ENCODE measurements at regions not wholly inside any gene's neighbourhood (a gene's known extent, or its start where the extent isn't known, plus 50 kb on each side); places are given as distances from the start of the nearest gene placed in this dataset.
"Not testable (repeated sequence)": the region's sequence is repeated elsewhere in the genome, so short reads cannot be mapped to it uniquely, and the experiment has no call there.

DNA sequence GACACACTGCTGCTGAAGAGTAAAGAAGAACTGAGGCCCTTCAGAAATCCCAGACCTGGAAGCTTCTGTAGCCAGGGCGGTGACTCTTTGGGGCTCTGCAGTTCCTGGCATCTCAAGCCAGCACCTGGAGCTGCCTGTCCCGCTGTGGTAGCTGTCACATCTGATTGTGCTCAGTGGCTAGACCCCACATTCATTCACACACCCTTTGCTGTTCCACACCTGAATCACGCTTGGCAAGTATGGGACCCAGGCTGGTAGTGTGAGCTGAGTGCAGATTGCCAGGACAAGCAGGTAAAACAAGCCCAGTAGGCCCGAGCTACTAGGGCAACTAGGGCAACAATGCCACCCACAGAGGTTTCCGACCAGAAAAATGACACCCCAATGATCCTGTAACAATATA is 218.2 kb downstream of the VGLL3 start:
- DNase-seq (ENCODE audit: low read depth, low spot score), result no peak
- Histone ChIP-seq H3K27me3 (ENCODE audit: control insufficient read depth, insufficient read depth, low read length) (no peaks in the 10 kb centered on the region), H3K27ac (ENCODE audit: low read length) (no peak overlapping the region), H3K4me1 (ENCODE audit: control insufficient read depth, insufficient read depth, low read length) (no peaks in the 10 kb centered on the region), H3K4me3 (ENCODE audit: low read length) (no peak overlapping the region), H3K9me3 (ENCODE audit: control insufficient read depth, insufficient read depth, low read length) (no peaks in the 10 kb centered on the region), H3K36me3 (ENCODE audit: control insufficient read depth, insufficient read depth, low read length) (no peaks in the 10 kb centered on the region)
- no CpG with 5 or more reads among the region's 5 CpGs for WGBS (ENCODE audit: insufficient coverage, insufficient read length)

DNA sequence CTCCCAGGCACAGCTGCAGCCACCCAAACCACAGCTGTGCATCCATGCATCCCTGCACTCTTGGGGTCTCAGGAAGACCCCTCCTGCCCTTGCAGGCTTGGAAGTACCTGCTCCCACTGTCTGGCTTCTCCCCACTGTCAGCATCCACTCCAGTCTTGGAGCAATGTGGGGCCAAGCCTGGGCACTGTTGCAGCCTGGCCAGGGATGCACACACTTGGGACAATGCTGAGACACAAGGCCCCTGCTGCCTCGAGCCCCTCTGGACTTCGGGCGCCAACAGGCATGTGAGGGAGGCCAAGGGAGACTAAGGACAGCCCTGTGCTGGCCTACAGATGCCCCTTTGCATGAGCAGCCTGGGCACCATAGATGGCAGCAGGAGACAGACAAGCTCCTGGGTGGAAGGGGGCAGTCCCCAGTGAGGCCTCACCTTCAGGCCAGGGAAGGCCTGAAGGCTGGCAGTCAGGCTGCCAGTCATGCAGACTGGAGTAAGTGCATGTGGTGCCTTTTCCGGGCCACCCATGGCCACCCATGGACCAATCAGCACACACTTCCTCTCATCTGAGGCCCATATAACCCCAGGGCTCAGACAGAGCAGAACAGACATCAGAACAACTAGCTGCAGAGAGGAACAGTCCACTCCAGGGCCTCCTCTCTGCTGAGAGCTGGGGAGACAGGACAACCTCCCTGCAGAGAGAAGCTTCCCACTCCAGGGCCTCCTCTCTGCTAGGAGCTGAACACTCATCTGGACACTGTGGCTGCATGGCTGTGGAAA is 219.0 kb downstream of the VGLL3 start:
- DNase-seq (ENCODE audit: low read depth, low spot score), result no peak
- Histone ChIP-seq H3K4me1 (ENCODE audit: control insufficient read depth, insufficient read depth, low read length) (no peaks in the 10 kb centered on the region), H3K9me3 (ENCODE audit: control insufficient read depth, insufficient read depth, low read length) (no peaks in the 10 kb centered on the region), H3K27ac (ENCODE audit: low read length) (no peak overlapping the region), H3K36me3 (ENCODE audit: control insufficient read depth, insufficient read depth, low read length) (no peaks in the 10 kb centered on the region), H3K27me3 (ENCODE audit: control insufficient read depth, insufficient read depth, low read length) (no peaks in the 10 kb centered on the region), H3K4me3 (ENCODE audit: low read length) (no peak overlapping the region)
- no CpG with 5 or more reads among the region's 4 CpGs for WGBS (ENCODE audit: insufficient coverage, insufficient read length)

DNA sequence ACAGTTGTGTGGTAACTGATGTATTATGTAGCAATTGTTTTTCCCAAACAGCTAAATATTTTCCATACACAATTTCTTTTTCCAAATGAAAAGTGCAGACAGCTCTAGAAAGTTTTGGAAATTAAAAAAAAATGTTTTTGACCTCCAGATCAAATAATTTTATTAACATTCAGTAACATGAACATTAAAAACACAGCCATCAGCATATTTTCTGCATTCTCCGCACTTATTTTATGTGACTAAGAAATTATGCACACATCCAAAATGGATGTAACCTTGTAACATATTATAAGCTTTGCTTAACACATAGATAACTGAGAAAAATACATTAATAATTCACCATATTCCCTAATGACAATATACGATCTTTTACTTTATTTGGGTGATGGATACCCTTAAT is 224.6 kb downstream of the VGLL3 start:
- Histone ChIP-seq H3K4me1 (ENCODE audit: control insufficient read depth, insufficient read depth, low read length) (no peaks in the 10 kb centered on the region), H3K27me3 (ENCODE audit: control insufficient read depth, insufficient read depth, low read length) (no peaks in the 10 kb centered on the region), H3K27ac (ENCODE audit: low read length) (no peak overlapping the region), H3K36me3 (ENCODE audit: control insufficient read depth, insufficient read depth, low read length) (no peaks in the 10 kb centered on the region), H3K4me3 (ENCODE audit: low read length) (no peak overlapping the region), H3K9me3 (ENCODE audit: control insufficient read depth, insufficient read depth, low read length) (no peaks in the 10 kb centered on the region)
- DNase-seq (ENCODE audit: low read depth, low spot score), result no peak
- WGBS (ENCODE audit: insufficient coverage, insufficient read length), result no CpG with 5 or more reads among the region's 2 CpGs

DNA sequence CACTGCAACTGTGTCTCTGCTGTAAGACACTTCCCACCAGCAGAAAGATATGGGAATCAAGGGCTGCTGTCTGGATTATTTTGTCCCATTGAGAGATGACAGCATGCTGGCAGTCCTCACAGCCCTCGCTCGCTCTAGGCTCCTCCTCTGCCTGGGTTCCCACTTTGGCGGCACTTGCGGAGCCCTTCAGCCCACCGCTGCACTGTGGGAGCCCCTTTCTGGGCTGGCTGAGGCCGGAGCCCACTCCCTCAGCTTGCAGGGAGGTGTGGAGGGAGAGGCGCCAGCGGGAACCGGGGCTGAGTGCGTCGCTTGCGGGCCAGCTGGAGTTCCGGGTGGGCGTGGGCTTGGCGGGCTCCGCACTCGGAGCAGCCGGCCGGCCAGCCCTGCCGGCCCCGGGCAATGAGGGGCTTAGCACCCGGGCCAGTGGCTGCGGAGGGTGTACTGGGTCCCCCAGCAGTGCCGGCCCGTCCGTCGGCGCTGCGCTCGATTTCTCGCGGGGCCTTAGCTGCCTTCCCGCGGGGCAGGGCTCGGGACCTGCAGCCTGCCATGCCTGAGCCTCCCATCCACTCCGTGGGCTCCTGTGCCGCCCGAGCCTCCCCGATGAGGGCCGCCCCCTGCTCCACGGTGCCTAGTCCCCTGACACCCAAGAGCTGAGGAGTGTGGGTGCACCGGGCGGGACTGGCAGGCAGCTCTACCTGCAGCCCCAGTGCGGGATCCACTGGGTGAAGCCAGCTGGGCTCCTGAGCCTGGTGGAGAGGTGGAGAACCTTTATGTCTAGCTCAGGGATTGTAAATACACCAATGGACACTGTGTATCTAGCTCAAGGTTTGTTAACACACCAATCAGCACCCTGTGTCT is 233.4 kb downstream of the VGLL3 start:
- H3K4me1 ChIP-seq (ENCODE audit: control insufficient read depth, insufficient read depth, low read length); H3K27ac ChIP-seq (ENCODE audit: low read length); H3K4me3 ChIP-seq (ENCODE audit: low read length); DNase-seq (ENCODE audit: low read depth, low spot score); H3K27me3 ChIP-seq (ENCODE audit: control insufficient read depth, insufficient read depth, low read length); H3K9me3 ChIP-seq (ENCODE audit: control insufficient read depth, insufficient read depth, low read length); H3K36me3 ChIP-seq (ENCODE audit: control insufficient read depth, insufficient read depth, low read length): not testable (repeated sequence)
- WGBS (ENCODE audit: insufficient coverage, insufficient read length), result no CpG with 5 or more reads among the region's 44 CpGs

DNA sequence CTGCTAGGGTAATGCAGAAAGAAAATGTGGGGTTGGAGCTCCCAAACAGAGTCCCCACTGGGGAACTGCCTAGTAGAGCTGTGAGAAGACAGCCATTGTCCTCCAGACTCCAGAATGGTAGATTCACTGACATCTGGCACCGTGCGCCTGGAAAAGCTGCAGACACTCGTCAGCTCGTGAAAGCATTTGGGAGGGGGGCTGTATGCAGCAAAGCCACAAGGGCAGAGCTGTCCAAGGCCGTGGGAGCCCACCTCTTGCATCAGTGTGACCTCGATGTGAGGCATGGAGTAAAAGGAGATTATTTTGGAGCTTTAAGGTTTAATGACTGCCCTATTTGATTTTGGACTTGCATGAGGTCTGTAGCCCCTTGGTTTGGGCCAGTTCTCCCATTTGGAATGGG is 242.9 kb downstream of the VGLL3 start:
- no peaks in the 10 kb centered on the region for H3K36me3 ChIP-seq (ENCODE audit: control insufficient read depth, insufficient read depth, low read length)
- WGBS (ENCODE audit: insufficient coverage, insufficient read length), result no CpG with 5 or more reads among the region's 6 CpGs
- H3K27ac ChIP-seq (ENCODE audit: low read length), result no peak overlapping the region
- H3K4me1 ChIP-seq (ENCODE audit: control insufficient read depth, insufficient read depth, low read length), result no peaks in the 10 kb centered on the region
- H3K27me3 ChIP-seq (ENCODE audit: control insufficient read depth, insufficient read depth, low read length), result no peaks in the 10 kb centered on the region
- no peak overlapping the region for H3K4me3 ChIP-seq (ENCODE audit: low read length)
- no peak for DNase-seq (ENCODE audit: low read depth, low spot score)
- H3K9me3 ChIP-seq (ENCODE audit: control insufficient read depth, insufficient read depth, low read length), result no peaks in the 10 kb centered on the region

DNA sequence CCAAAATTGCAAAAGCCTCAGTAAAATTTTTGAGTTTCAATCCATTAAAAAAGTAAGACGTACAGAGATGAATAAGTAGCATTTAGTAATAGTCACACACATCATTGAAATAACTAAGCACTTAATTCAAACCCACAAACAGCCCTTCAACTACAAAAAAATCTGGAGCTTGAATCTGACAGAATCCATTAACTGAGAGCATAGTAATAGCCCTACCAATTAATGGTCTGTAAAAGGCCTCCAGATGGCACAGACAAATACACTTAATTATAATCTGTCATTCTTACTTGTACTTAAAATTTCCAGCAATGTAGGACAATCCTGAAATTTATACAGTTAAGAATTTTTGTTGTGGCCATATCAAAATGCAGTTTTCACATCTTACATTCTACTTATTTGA is 246.9 kb downstream of the VGLL3 start:
- no peak overlapping the region for H3K4me3 ChIP-seq (ENCODE audit: low read length)
- DNase-seq (ENCODE audit: low read depth, low spot score), result no peak
- H3K36me3 ChIP-seq (ENCODE audit: control insufficient read depth, insufficient read depth, low read length), result no peaks in the 10 kb centered on the region
- H3K27ac ChIP-seq (ENCODE audit: low read length), result no peak overlapping the region
- no CpG with 5 or more reads among the region's 1 CpG for WGBS (ENCODE audit: insufficient coverage, insufficient read length)
- no peaks in the 10 kb centered on the region for H3K9me3 ChIP-seq (ENCODE audit: control insufficient read depth, insufficient read depth, low read length)
- H3K4me1 ChIP-seq (ENCODE audit: control insufficient read depth, insufficient read depth, low read length), result no peaks in the 10 kb centered on the region
- no peaks in the 10 kb centered on the region for H3K27me3 ChIP-seq (ENCODE audit: control insufficient read depth, insufficient read depth, low read length)

DNA sequence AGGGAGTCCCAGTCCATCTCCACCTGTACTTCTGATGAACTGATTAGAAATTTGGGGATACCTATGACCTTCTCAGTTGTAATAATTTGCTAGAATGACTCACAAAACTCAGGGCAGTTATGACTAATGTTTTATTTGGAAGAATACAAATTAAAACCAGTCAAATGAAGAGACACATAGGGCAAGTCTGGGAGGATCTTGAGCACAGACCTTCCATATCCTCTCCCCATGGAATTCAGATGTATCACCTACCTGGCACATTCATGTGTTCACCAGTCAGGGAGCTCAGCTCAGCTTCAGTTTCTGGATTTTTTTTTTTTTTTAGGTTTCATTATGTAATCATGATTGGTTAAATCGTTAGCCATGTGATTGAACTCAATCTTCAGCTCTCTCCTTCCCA is 247.7 kb downstream of the VGLL3 start:
- WGBS (ENCODE audit: insufficient coverage, insufficient read length), result no CpG with 5 or more reads among the region's 1 CpG
- Histone ChIP-seq H3K4me1 (ENCODE audit: control insufficient read depth, insufficient read depth, low read length) (no peaks in the 10 kb centered on the region), H3K27ac (ENCODE audit: low read length) (no peak overlapping the region), H3K9me3 (ENCODE audit: control insufficient read depth, insufficient read depth, low read length) (no peaks in the 10 kb centered on the region), H3K4me3 (ENCODE audit: low read length) (no peak overlapping the region), H3K36me3 (ENCODE audit: control insufficient read depth, insufficient read depth, low read length) (no peaks in the 10 kb centered on the region), H3K27me3 (ENCODE audit: control insufficient read depth, insufficient read depth, low read length) (no peaks in the 10 kb centered on the region)
- no peak for DNase-seq (ENCODE audit: low read depth, low spot score)

DNA sequence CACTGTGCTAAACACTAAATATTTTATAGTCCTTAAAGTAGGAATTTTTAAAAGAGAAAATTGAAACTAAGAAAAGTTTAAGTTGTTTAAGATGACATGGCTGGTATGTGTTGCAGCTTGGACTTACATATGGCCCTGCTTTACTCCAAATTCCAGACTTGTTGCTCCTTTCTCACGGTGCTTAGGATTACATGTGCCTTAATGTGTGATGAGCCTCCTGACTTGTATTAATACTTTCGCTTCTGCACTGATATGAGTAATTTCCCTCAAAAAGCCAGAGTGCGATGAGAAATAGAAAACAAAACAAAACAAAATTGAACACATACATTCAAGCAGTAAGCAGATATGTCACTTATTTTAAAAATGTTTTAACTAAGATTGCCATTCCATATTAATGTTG is 250.2 kb downstream of the VGLL3 start:
- no peaks in the 10 kb centered on the region for H3K27me3 ChIP-seq (ENCODE audit: control insufficient read depth, insufficient read depth, low read length)
- no peak overlapping the region for H3K4me3 ChIP-seq (ENCODE audit: low read length)
- H3K36me3 ChIP-seq (ENCODE audit: control insufficient read depth, insufficient read depth, low read length), result no peaks in the 10 kb centered on the region
- H3K27ac ChIP-seq (ENCODE audit: low read length), result no peak overlapping the region
- no peaks in the 10 kb centered on the region for H3K9me3 ChIP-seq (ENCODE audit: control insufficient read depth, insufficient read depth, low read length)
- DNase-seq (ENCODE audit: low read depth, low spot score), result no peak
- H3K4me1 ChIP-seq (ENCODE audit: control insufficient read depth, insufficient read depth, low read length), result no peaks in the 10 kb centered on the region
- no CpG with 5 or more reads among the region's 3 CpGs for WGBS (ENCODE audit: insufficient coverage, insufficient read length)

DNA sequence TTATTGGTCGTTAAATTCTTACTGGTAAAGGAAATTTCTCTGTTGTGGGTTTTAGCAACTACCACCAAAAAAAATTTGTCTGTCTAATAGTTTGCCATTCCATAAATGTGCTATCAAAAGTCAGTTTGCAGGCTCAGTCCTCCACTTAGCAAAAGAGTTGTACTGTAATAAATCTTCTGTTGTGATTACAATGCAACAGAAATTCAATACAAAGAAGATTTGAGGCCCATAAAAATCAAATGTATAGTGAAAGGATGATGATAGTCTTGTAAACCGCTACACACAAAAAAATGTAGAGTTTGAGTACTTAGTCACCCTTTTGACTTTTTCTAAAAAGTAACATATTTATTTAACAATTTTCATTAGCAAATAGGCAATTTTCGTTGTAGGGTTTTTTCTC is 251.7 kb downstream of the VGLL3 start:
- no peak for DNase-seq (ENCODE audit: low read depth, low spot score)
- WGBS (ENCODE audit: insufficient coverage, insufficient read length), result no CpG with 5 or more reads among the region's 3 CpGs
- Histone ChIP-seq H3K27me3 (ENCODE audit: control insufficient read depth, insufficient read depth, low read length) (no peaks in the 10 kb centered on the region), H3K4me1 (ENCODE audit: control insufficient read depth, insufficient read depth, low read length) (no peaks in the 10 kb centered on the region), H3K9me3 (ENCODE audit: control insufficient read depth, insufficient read depth, low read length) (no peaks in the 10 kb centered on the region), H3K36me3 (ENCODE audit: control insufficient read depth, insufficient read depth, low read length) (no peaks in the 10 kb centered on the region), H3K27ac (ENCODE audit: low read length) (no peak overlapping the region), H3K4me3 (ENCODE audit: low read length) (no peak overlapping the region)

DNA sequence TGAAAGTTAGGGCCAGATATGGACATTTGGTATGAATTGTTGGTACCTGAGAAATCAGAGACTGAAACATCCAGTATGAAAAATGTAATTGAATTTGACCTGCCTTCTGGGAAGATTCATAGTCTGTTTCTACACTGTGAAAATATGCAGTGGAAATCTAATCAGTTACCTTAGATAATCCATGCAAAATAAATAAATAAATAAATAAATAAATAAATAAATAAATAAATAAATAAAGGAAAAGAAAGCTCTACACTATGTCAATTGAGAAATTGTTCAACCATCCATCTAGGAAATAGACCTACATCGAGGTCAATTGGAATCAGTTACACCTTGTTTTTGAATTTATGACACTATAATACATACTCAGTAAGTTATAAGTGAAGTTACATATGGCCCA is 252.3 kb downstream of the VGLL3 start:
- Histone ChIP-seq H3K27ac (ENCODE audit: low read length) (no peak overlapping the region), H3K9me3 (ENCODE audit: control insufficient read depth, insufficient read depth, low read length) (no peaks in the 10 kb centered on the region), H3K27me3 (ENCODE audit: control insufficient read depth, insufficient read depth, low read length) (no peaks in the 10 kb centered on the region), H3K36me3 (ENCODE audit: control insufficient read depth, insufficient read depth, low read length) (no peaks in the 10 kb centered on the region), H3K4me3 (ENCODE audit: low read length) (no peak overlapping the region), H3K4me1 (ENCODE audit: control insufficient read depth, insufficient read depth, low read length) (no peaks in the 10 kb centered on the region)
- no peak for DNase-seq (ENCODE audit: low read depth, low spot score)
- WGBS (ENCODE audit: insufficient coverage, insufficient read length), result no CpG with 5 or more reads among the region's 1 CpG
